IMR-90 (cell line): ENCODE measurements at regions not wholly inside any gene's neighbourhood (a gene's known extent, or its start where the extent isn't known, plus 50 kb on each side); places are given as distances from the start of the nearest gene placed in this dataset.

Experiments
- ATAC-seq: fragments of 200-7000 bp; cut with Tn5 transposase; 2 replicates; pipeline ENCODE4 v1.9.1; 2020; ENCODE audit warnings: low read depth, mild to moderate bottlenecking, moderate library complexity
- BruUV-seq: library from RNA; stranded (reverse); fragments of 400-500 nt; replicated peaks from 2 replicates; lab custom pipeline; 2021; lab: Mats Ljungman, UMichigan
- CTCF ChIA-PET: fragments of 300-600 bp; formaldehyde crosslinking; extraction: SDS; loops from one replicate; lab custom pipeline; 2021; ENCODE audit warnings: antibody characterized with exemption; lab: Yijun Ruan, JAX
- POLR2A ChIA-PET: fragments of 300-600 bp; sonication (Branson Sonifier 250); formaldehyde crosslinking; loops from one replicate; lab custom pipeline; 2022; ENCODE audit warnings: antibody characterized with exemption; ENCODE audit not compliant: unreplicated experiment; lab: Charles Lee
- DNase-seq: peaks from one replicate; pipeline ENCODE4 v3.0.0; 2013
- H2AFZ ChIP-seq: replicated peaks from 2 replicates; pipeline ENCODE3; 2013; ENCODE audit warnings: low read length, mild to moderate bottlenecking; ENCODE audit not compliant: poor library complexity
- H2AK5ac ChIP-seq: 2 replicates; pipeline ENCODE4 v1.6.1; 2013; ENCODE audit warnings: low read depth, low read length, inconsistent platforms
- H2AK9ac ChIP-seq: replicated peaks from 2 replicates; pipeline ENCODE3; 2013; ENCODE audit warnings: mild to moderate bottlenecking, low read depth, low read length, moderate library complexity; ENCODE audit not compliant: poor library complexity
- H2BK120ac ChIP-seq: 2 replicates; pipeline ENCODE4 v1.6.1; 2013; ENCODE audit warnings: low read depth, low read length, inconsistent platforms
- H2BK15ac ChIP-seq: 3 replicates; pipeline ENCODE4 v1.6.1; 2013; ENCODE audit warnings: low read depth, low read length, inconsistent platforms
- H2BK20ac ChIP-seq: 2 replicates; pipeline ENCODE4 v1.6.1; 2013; ENCODE audit warnings: low read depth, mild to moderate bottlenecking, inconsistent platforms, low read length, moderate library complexity
- H2BK5ac ChIP-seq: 2 replicates; pipeline ENCODE4 v1.6.1; 2013; ENCODE audit warnings: mild to moderate bottlenecking, low read depth, low read length, inconsistent platforms; ENCODE audit not compliant: poor library complexity, severe bottlenecking
- H3K14ac ChIP-seq: replicated peaks from 2 replicates; pipeline ENCODE4 v1.6.1; 2013; ENCODE audit warnings: low read depth, low read length, inconsistent platforms
- H3K18ac ChIP-seq: 2 replicates; pipeline ENCODE4 v1.6.1; 2013; ENCODE audit warnings: low read depth, low read length, control low read depth
- H3K23ac ChIP-seq: 2 replicates; pipeline ENCODE4 v1.6.1; 2013; ENCODE audit warnings: low read depth, low read length, inconsistent platforms
- H3K27ac ChIP-seq: 2 replicates; pipeline ENCODE4 v1.5.1; 2013; ENCODE audit warnings: mild to moderate bottlenecking, control low read depth, low read length; ENCODE audit not compliant: insufficient read depth
- H3K27me3 ChIP-seq: 2 replicates; pipeline ENCODE4 v1.6.1; 2013; ENCODE audit warnings: low read length; ENCODE audit not compliant: control insufficient read depth, insufficient read depth
- H3K36me3 ChIP-seq: 2 replicates; pipeline ENCODE4 v1.6.1; 2013; ENCODE audit warnings: low read length, mixed read lengths; ENCODE audit not compliant: control insufficient read depth, insufficient read depth
- H3K4ac ChIP-seq: 2 replicates; pipeline ENCODE4 v1.6.1; 2013; ENCODE audit warnings: low read depth, low read length, inconsistent platforms
- H3K4me1 ChIP-seq: 2 replicates; pipeline ENCODE4 v1.6.1; 2013; ENCODE audit warnings: low read length, mixed read lengths; ENCODE audit not compliant: control insufficient read depth, insufficient read depth
- H3K4me2 ChIP-seq: 2 replicates; pipeline ENCODE4 v1.6.1; 2013; ENCODE audit warnings: low read depth, mild to moderate bottlenecking, control low read depth, low read length, moderate library complexity
- H3K4me3 ChIP-seq: 2 replicates; pipeline ENCODE4 v1.5.1; 2013; ENCODE audit warnings: low read depth, mild to moderate bottlenecking, control low read depth, low read length, moderate library complexity; ENCODE audit not compliant: insufficient read depth
- H3K56ac ChIP-seq: 2 replicates; pipeline ENCODE4 v1.6.1; 2013; ENCODE audit warnings: low read length, inconsistent platforms; ENCODE audit not compliant: insufficient read depth; ENCODE audit errors: extremely low read depth
- H3K79me1 ChIP-seq, 2 experiments: 2 replicates each; pipeline ENCODE4 v1.6.1; 2013; ENCODE audit warnings: low read length in 2 of 2, inconsistent platforms in 1 of 2, low read depth in 1 of 2
- H3K9ac ChIP-seq: 2 replicates; pipeline ENCODE4 v1.6.1; 2013; ENCODE audit warnings: low read depth, low read length, control low read depth
- H3K9me1 ChIP-seq: 2 replicates; pipeline ENCODE4 v1.6.1; 2013; ENCODE audit warnings: low read length, inconsistent platforms; ENCODE audit not compliant: insufficient read depth
- H3K9me3 ChIP-seq: 2 replicates; pipeline ENCODE4 v1.6.1; 2013; ENCODE audit warnings: low read length; ENCODE audit not compliant: control insufficient read depth, insufficient read depth
- H4K20me1 ChIP-seq: 2 replicates; pipeline ENCODE4 v1.6.1; 2013; ENCODE audit warnings: low read length, inconsistent platforms; ENCODE audit not compliant: insufficient read depth
- H4K5ac ChIP-seq: 2 replicates; pipeline ENCODE4 v1.6.1; 2013; ENCODE audit warnings: mild to moderate bottlenecking, low read depth, low read length, control low read depth
- H4K8ac ChIP-seq, 2 experiments: 2 replicates each; pipeline ENCODE4 v1.6.1; 2013; ENCODE audit warnings: low read depth in 2 of 2, low read length in 2 of 2, control low read depth in 1 of 2, inconsistent platforms in 1 of 2
- H4K91ac ChIP-seq: 2 replicates; pipeline ENCODE4 v1.6.1; 2013; ENCODE audit warnings: low read depth, low read length, inconsistent platforms; ENCODE audit not compliant: insufficient read depth
- BHLHE40 ChIP-seq: fragments of 150-350 bp; IDR thresholded peaks from 2 replicates; pipeline ENCODE4 v1.6.1; 2016; ENCODE audit warnings: mild to moderate bottlenecking, low read depth, low read length
- CHD1 ChIP-seq: IDR thresholded peaks from 2 replicates; pipeline ENCODE4 v1.6.1; 2012; ENCODE audit warnings: low read depth, low read length, improper control_type of control experiment
- FOS ChIP-seq: fragments of 150-350 bp; IDR thresholded peaks from 2 replicates; pipeline ENCODE4 v1.6.1; 2016; ENCODE audit warnings: low read depth, low read length
- MXI1 ChIP-seq: IDR thresholded peaks from 2 replicates; pipeline ENCODE4 v1.6.1; 2012; ENCODE audit warnings: low read depth, mild to moderate bottlenecking, low read length, moderate library complexity, borderline replicate concordance
- RAD21 ChIP-seq: IDR thresholded peaks from 2 replicates; pipeline ENCODE4 v1.6.1; 2012; ENCODE audit warnings: low read length, improper control_type of control experiment
- RCOR1 ChIP-seq: IDR thresholded peaks from 2 replicates; pipeline ENCODE4 v1.6.1; 2012; ENCODE audit warnings: mild to moderate bottlenecking, low read length, improper control_type of control experiment; ENCODE audit not compliant: insufficient replicate concordance
- RFX5 ChIP-seq: IDR thresholded peaks from 2 replicates; pipeline ENCODE4 v1.8.0; 2012; ENCODE audit warnings: low read depth, mild to moderate bottlenecking, low read length, moderate library complexity
- SMC3 ChIP-seq: fragments of 150-350 bp; IDR thresholded peaks from 2 replicates; pipeline ENCODE4 v1.6.1; 2016; ENCODE audit warnings: low read depth, mild to moderate bottlenecking, antibody characterized with exemption, low read length, moderate library complexity
- WGBS, 2 experiments: methylation state at CpG; one replicate each; pipeline versions ENCODE4 v1.1.5 to v1.1.7; 2013; ENCODE audit warnings: missing lambda C conversion rate in 2 of 2; ENCODE audit not compliant: insufficient read length in 1 of 2; ENCODE audit errors: extremely low coverage in 2 of 2; 5-methylcytosine and 5-hydroxymethylcytosine counted together
- dilution Hi-C: fragments of 300-500 bp; cut with HindIII; formaldehyde crosslinking; loops from one replicate; pipeline ENCODE4 v1.14.3; 2018; ENCODE audit warnings: low sequenced_read_pairs; ENCODE audit not compliant: unreplicated experiment
- in situ Hi-C: fragments of 300-500 bp; cut with MboI; formaldehyde crosslinking; loops from 3 replicates; pipeline ENCODE4 v1.14.3; 2019; ENCODE audit warnings: low sequenced_read_pairs, inconsistent platforms, mixed read lengths
- intact Hi-C: fragments of 100-400 bp; cut with micrococcal nuclease; formaldehyde crosslinking; loops from 2 replicates; pipeline ENCODE4 v1.10.0; 2022

GRCh38 chr13:37357548-37357947, 241.0 kb downstream of the POSTN start:
- Histone ChIP-seq H4K8ac (no peak overlapping the region), H3K4ac (peak overlapping the region; percentile 1; the same call in 1 of the 2 replicates), H3K14ac (no peak overlapping the region), H2BK15ac (0 out of 3 replicates have a peak overlapping the region, but pooled peaks have one; percentile 6), H2AFZ (peak overlapping the region; percentile 35), H3K79me1 (no peaks in the 10 kb centered on the region), H4K91ac (no peak overlapping the region), H2BK120ac (no peak overlapping the region), H3K23ac (no peak overlapping the region), H3K18ac (no peak overlapping the region), H3K56ac (no peak overlapping the region), H3K27ac (no peak overlapping the region), H3K27me3 (no peaks in the 10 kb centered on the region), H4K5ac (no peak overlapping the region), H3K9ac (no peak overlapping the region), H2BK20ac (no peak overlapping the region), H2AK9ac (no peak overlapping the region), H2AK5ac (0 out of 2 replicates have a peak overlapping the region, but pooled peaks have one; percentile 1), H3K36me3 (no peaks in the 10 kb centered on the region), H3K9me3 (no peaks in the 10 kb centered on the region), H3K9me1 (0 out of 2 replicates have a peak, but pooled peaks cover 2% of the 10 kb centered on the region), H3K4me2 (no peak overlapping the region), H4K20me1 (no peaks in the 10 kb centered on the region), H2BK5ac (no peak overlapping the region), H3K4me1 (peaks cover 3% of the 10 kb centered on the region; the same call in 1 of the 2 replicates), H3K4me3 (no peak overlapping the region)
- TF ChIP-seq RFX5 (no peak), RAD21 (no peak), FOS (no peak), SMC3 (no peak), MXI1 (no peak), CHD1 (no peak), BHLHE40 (no peak), RCOR1 (no peak)
- ATAC-seq: no peak
- in situ Hi-C loops: no loop called here
- ChIA-PET POLR2A (no interaction called here), CTCF (no interaction called here)
- BruUV-seq: no TSS peak
- intact Hi-C loops: no loop called here
- dilution Hi-C loops: no loop called here
- WGBS, 2 experiments: no CpG with 5 or more reads among the region's 1 CpG
- DNase-seq: peak; percentile 45
